GM10248 (cell line): ENCODE measurements at regions not wholly inside any gene's neighbourhood (a gene's known extent, or its start where the extent isn't known, plus 50 kb on each side); places are given as distances from the start of the nearest gene placed in this dataset.

Experiments used
- CTCF ChIA-PET: fragments of 300-600 bp; sonication (Branson Sonifier 250); formaldehyde crosslinking; extraction: SDS; loops from one replicate; lab custom pipeline; 2021; ENCODE audit warnings: antibody characterized with exemption; lab: Yijun Ruan, JAX
- POLR2A ChIA-PET: fragments of 350-650 bp; sonication (Branson Sonifier 250); formaldehyde crosslinking; extraction: SDS; loops from one replicate; lab custom pipeline; 2020; ENCODE audit warnings: antibody characterized with exemption; lab: Yijun Ruan, JAX
- DNase-seq: peaks from one replicate; pipeline ENCODE4 v3.0.0; 2012; ENCODE audit errors: extremely low spot score
- CTCF ChIP-seq: IDR thresholded peaks from 2 replicates; pipeline ENCODE4 v1.5.1; 2012; ENCODE audit warnings: mild to moderate bottlenecking, low read depth; ENCODE audit errors: extremely low read depth, missing control alignments, control extremely low read depth

- ChIA-PET POLR2A (no interaction called here), CTCF (no interaction called here)
- TF ChIP-seq CTCF, result no peak
- no peak for DNase-seq
Observed at GRCh38 chr5:106963630-106964029, 707.1 kb downstream of the EFNA5 start.

GRCh38 chr5:106962464-106963230 is 708.1 kb downstream of the EFNA5 start:
- TF ChIP-seq CTCF, result no peak
- ChIA-PET CTCF (interaction anchor here (1.0 kb wide), 1 partner anchor 9 kb away, joined by 3 read pairs; no protein-coding TSS in a partner anchor), POLR2A (no interaction called here)
- no peak for DNase-seq

- POLR2A ChIA-PET, result no interaction called here
- DNase-seq, result no peak
- no peak for TF ChIP-seq CTCF
- CTCF ChIA-PET, result interaction anchor here (1.6 kb wide), 1 partner anchor 12 kb away, joined by 4 read pairs; no protein-coding TSS in a partner anchor
Observed at GRCh38 chr5:106959387-106959786, 711.4 kb downstream of the EFNA5 start.

GRCh38 chr5:106957336-106957735 is 713.4 kb downstream of the EFNA5 start:
- ChIA-PET CTCF (no interaction called here), POLR2A (no interaction called here)
- TF ChIP-seq CTCF, result no peak
- DNase-seq, result no peak

GRCh38 chr5:106956886-106957285 is 713.9 kb downstream of the EFNA5 start:
- ChIA-PET POLR2A (no interaction called here), CTCF (no interaction called here)
- DNase-seq, result no peak
- TF ChIP-seq CTCF, result no peak

GRCh38 chr5:106956187-106956586 is 714.5 kb downstream of the EFNA5 start:
- no peak for DNase-seq
- CTCF ChIA-PET, result no interaction called here
- TF ChIP-seq CTCF, result no peak
- POLR2A ChIA-PET, result no interaction called here
